ENCODE measurements at regions not wholly inside any gene's neighbourhood (a gene's known extent, or its start where the extent isn't known, plus 50 kb on each side); places are given as distances from the start of the nearest gene placed in this dataset.

DNA sequence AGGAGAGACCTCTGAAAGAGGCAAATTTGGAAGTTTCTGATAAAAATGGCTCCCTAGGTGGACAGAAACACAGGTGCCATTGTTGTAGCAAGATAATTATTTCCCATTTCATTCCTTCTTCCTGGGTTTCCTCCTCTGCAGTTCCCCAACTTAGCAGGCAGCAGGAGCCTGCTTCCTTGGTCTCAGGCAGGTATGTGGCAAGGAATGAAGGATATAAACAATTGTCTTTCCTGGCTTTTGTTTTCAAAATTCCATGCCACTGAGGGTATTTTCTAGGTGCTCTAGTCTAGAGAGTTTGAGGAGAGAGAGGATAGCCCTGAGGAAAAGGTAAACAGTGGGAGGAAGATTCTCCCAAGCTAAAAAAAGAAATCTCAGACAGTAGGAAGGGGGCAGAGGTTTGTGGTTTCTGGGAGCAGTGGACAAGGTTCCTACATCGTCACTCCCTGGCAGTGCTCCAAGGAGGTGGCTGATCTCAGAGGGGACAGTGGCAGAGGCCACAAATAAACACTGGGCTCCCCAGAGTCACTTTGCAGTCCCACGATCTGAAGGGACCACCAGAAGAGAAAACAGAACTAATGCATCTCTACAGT is 82.6 kb upstream of the IGF1 start:
- TF ChIP-seq, protein P1, sequence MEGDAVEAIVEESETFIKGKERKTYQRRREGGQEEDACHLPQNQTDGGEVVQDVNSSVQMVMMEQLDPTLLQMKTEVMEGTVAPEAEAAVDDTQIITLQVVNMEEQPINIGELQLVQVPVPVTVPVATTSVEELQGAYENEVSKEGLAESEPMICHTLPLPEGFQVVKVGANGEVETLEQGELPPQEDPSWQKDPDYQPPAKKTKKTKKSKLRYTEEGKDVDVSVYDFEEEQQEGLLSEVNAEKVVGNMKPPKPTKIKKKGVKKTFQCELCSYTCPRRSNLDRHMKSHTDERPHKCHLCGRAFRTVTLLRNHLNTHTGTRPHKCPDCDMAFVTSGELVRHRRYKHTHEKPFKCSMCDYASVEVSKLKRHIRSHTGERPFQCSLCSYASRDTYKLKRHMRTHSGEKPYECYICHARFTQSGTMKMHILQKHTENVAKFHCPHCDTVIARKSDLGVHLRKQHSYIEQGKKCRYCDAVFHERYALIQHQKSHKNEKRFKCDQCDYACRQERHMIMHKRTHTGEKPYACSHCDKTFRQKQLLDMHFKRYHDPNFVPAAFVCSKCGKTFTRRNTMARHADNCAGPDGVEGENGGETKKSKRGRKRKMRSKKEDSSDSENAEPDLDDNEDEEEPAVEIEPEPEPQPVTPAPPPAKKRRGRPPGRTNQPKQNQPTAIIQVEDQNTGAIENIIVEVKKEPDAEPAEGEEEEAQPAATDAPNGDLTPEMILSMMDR (IDR thresholded peaks at IDR 0.05): no peak
- TF ChIP-seq, protein P2, sequence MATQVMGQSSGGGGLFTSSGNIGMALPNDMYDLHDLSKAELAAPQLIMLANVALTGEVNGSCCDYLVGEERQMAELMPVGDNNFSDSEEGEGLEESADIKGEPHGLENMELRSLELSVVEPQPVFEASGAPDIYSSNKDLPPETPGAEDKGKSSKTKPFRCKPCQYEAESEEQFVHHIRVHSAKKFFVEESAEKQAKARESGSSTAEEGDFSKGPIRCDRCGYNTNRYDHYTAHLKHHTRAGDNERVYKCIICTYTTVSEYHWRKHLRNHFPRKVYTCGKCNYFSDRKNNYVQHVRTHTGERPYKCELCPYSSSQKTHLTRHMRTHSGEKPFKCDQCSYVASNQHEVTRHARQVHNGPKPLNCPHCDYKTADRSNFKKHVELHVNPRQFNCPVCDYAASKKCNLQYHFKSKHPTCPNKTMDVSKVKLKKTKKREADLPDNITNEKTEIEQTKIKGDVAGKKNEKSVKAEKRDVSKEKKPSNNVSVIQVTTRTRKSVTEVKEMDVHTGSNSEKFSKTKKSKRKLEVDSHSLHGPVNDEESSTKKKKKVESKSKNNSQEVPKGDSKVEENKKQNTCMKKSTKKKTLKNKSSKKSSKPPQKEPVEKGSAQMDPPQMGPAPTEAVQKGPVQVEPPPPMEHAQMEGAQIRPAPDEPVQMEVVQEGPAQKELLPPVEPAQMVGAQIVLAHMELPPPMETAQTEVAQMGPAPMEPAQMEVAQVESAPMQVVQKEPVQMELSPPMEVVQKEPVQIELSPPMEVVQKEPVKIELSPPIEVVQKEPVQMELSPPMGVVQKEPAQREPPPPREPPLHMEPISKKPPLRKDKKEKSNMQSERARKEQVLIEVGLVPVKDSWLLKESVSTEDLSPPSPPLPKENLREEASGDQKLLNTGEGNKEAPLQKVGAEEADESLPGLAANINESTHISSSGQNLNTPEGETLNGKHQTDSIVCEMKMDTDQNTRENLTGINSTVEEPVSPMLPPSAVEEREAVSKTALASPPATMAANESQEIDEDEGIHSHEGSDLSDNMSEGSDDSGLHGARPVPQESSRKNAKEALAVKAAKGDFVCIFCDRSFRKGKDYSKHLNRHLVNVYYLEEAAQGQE (IDR thresholded peaks at IDR 0.05; ENCODE audit: insufficient read depth in 1 of 2, low read depth in 2 of 2, low read length in 1 of 2): no peak
- no peak for TF ChIP-seq TCF7L2 (IDR thresholded peaks at IDR 0.05; ENCODE audit: low read depth, low read length)
